Peyer's patch (tissue), 4 donors: ENCODE measurements at regions not wholly inside any gene's neighbourhood (a gene's known extent, or its start where the extent isn't known, plus 50 kb on each side); places are given as distances from the start of the nearest gene placed in this dataset.
A peak's percentile ranks its signal among the peaks of the same experiment; 100 is the strongest.

Experiments
- DNase-seq, 3 donors: peaks; one replicate each; pipeline ENCODE4 v3.0.0-alpha.2; 2017 to 2019
- H3K27ac ChIP-seq, 4 donors: fragments of 200-600 bp; sonication (generic); one replicate each; pipeline ENCODE4 v1.5.1; 2016 to 2019
- H3K27me3 ChIP-seq, 2 donors: fragments of 200-600 bp; sonication (generic); one replicate each; pipeline ENCODE4 v1.5.1; 2019
- H3K36me3 ChIP-seq, 3 donors: fragments of 200-600 bp; sonication (generic); one replicate each; pipeline ENCODE4 v1.5.1; 2016 to 2019
- H3K4me1 ChIP-seq, 4 donors: fragments of 200-600 bp; sonication (generic); one replicate each; pipeline ENCODE4 v1.5.1; 2016 to 2019
- H3K4me3 ChIP-seq, 4 donors: fragments of 200-600 bp; sonication (generic); 1 replicate in 3 of 4; 2 replicates in 1 of 4; pipeline ENCODE4 v1.5.1; 2016 to 2019; ENCODE audit warnings: mild to moderate bottlenecking in 1 of 4
- H3K9me3 ChIP-seq, 4 donors: fragments of 200-600 bp; sonication (generic); one replicate each; pipeline ENCODE4 v1.5.1; 2016 to 2019; ENCODE audit warnings: mild to moderate bottlenecking in 1 of 4
- CTCF ChIP-seq, 6 experiments: fragments of 450-650 bp in 4 of 6; fragments of 200-600 bp in 2 of 6; sonication (generic) in 1 of 6; IDR thresholded peaks; one replicate each; pipeline ENCODE4 v1.5.1; 2017 to 2019; ENCODE audit warnings: antibody characterized with exemption in 6 of 6, mild to moderate bottlenecking in 3 of 6, moderate library complexity in 1 of 6
- POLR2A ChIP-seq, 2 donors: fragments of 450-650 bp; IDR thresholded peaks; one replicate each; pipeline ENCODE4 v1.5.1; 2017; ENCODE audit warnings: antibody characterized with exemption in 2 of 2, mild to moderate bottlenecking in 2 of 2, moderate library complexity in 2 of 2

GRCh38 chr13:104993708-104994107, 1541.8 kb downstream of the EFNB2 start:
- H3K27me3 ChIP-seq = no peaks in the 10 kb centered on the region
- TF ChIP-seq POLR2A (IDR thresholded peaks at IDR 0.05) = no peak
- TF ChIP-seq CTCF (IDR thresholded peaks at IDR 0.05) = no peak
- no peak for DNase-seq
- no peaks in the 10 kb centered on the region for H3K36me3 ChIP-seq
- no peaks in the 10 kb centered on the region for H3K9me3 ChIP-seq
- H3K4me3 ChIP-seq = no peak overlapping the region
- no peak overlapping the region for H3K27ac ChIP-seq
- no peaks in the 10 kb centered on the region for H3K4me1 ChIP-seq

GRCh38 chr13:104987621-104988020, 1547.8 kb downstream of the EFNB2 start:
- Histone ChIP-seq H3K4me1 (no peaks in the 10 kb centered on the region), H3K9me3 (no peaks in the 10 kb centered on the region), H3K27me3 (no peaks in the 10 kb centered on the region), H3K4me3 (no peak overlapping the region), H3K36me3 (no peaks in the 10 kb centered on the region), H3K27ac (no peak overlapping the region)
- no peak for DNase-seq
- TF ChIP-seq CTCF (IDR thresholded peaks at IDR 0.05) (no peak), POLR2A (IDR thresholded peaks at IDR 0.05) (no peak)

- Histone ChIP-seq H3K27ac (no peak overlapping the region), H3K4me1 (no peaks in the 10 kb centered on the region), H3K9me3 (no peaks in the 10 kb centered on the region), H3K36me3 (no peaks in the 10 kb centered on the region), H3K4me3 (no peak overlapping the region), H3K27me3 (no peaks in the 10 kb centered on the region)
- DNase-seq = peak in 1 of 3 donors; percentile 17
- TF ChIP-seq POLR2A (IDR thresholded peaks at IDR 0.05) (no peak), CTCF (IDR thresholded peaks at IDR 0.05) (no peak)
Measured at GRCh38 chr13:104984296-104984818, 1551.1 kb downstream of the EFNB2 start.

- no peaks in the 10 kb centered on the region for H3K4me1 ChIP-seq
- H3K9me3 ChIP-seq = no peaks in the 10 kb centered on the region
- no peak for TF ChIP-seq CTCF (IDR thresholded peaks at IDR 0.05)
- no peak for TF ChIP-seq POLR2A (IDR thresholded peaks at IDR 0.05)
- no peaks in the 10 kb centered on the region for H3K36me3 ChIP-seq
- no peak overlapping the region for H3K27ac ChIP-seq
- H3K4me3 ChIP-seq = no peak overlapping the region
- no peaks in the 10 kb centered on the region for H3K27me3 ChIP-seq
- no peak for DNase-seq
Measured at GRCh38 chr13:104983601-104984000, 1551.9 kb downstream of the EFNB2 start.

- Histone ChIP-seq H3K27ac (no peak overlapping the region), H3K4me1 (no peaks in the 10 kb centered on the region), H3K4me3 (no peak overlapping the region), H3K9me3 (no peaks in the 10 kb centered on the region), H3K36me3 (no peaks in the 10 kb centered on the region), H3K27me3 (no peaks in the 10 kb centered on the region)
- TF ChIP-seq CTCF (IDR thresholded peaks at IDR 0.05) (no peak), POLR2A (IDR thresholded peaks at IDR 0.05) (no peak)
- no peak for DNase-seq
Measured at GRCh38 chr13:104980586-104980985, 1554.9 kb downstream of the EFNB2 start.
